ENCODE measurements at regions not wholly inside any gene's neighbourhood (a gene's known extent, or its start where the extent isn't known, plus 50 kb on each side); places are given as distances from the start of the nearest gene placed in this dataset.

DNA sequence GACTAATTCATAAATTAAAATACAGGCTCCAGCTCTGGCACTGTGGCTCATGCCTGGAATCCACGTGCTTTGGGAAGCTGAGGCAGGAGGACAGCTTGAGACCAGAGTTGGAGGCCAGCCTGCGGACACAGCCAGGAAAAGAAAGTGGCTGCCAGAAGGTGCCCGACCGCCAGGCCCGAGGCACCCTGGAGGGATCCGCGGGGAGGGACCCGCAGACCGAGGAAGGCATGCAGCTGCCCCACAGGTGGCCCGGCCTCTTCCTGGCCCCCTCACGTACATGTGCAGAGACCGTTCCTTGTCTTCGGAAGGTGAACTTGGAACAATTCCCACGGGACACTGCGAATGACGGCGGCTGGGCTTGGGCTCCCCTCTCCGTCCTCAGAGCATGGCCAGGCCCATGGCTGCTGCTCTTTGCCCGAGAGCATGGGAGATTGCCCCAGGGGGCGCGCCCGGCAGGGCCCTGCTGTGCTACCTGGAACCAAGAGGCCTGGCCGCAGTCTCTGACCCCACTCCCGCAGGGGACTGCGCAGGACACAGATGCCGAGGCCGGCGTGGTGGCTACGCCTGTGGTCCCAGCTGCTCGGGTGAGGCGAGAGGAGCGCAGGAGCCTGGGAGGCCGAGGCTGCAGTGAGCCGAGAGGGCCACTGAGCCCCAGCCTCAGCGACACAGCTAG is 55.6 kb upstream of the IMP4 start:
- TF ChIP-seq EZH2 (IDR thresholded peaks at IDR 0.05; ENCODE audit: low read length): no peak
- TF ChIP-seq, protein P1, sequence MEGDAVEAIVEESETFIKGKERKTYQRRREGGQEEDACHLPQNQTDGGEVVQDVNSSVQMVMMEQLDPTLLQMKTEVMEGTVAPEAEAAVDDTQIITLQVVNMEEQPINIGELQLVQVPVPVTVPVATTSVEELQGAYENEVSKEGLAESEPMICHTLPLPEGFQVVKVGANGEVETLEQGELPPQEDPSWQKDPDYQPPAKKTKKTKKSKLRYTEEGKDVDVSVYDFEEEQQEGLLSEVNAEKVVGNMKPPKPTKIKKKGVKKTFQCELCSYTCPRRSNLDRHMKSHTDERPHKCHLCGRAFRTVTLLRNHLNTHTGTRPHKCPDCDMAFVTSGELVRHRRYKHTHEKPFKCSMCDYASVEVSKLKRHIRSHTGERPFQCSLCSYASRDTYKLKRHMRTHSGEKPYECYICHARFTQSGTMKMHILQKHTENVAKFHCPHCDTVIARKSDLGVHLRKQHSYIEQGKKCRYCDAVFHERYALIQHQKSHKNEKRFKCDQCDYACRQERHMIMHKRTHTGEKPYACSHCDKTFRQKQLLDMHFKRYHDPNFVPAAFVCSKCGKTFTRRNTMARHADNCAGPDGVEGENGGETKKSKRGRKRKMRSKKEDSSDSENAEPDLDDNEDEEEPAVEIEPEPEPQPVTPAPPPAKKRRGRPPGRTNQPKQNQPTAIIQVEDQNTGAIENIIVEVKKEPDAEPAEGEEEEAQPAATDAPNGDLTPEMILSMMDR (optimal IDR thresholded peaks at IDR 0.05 in 1 of 3, IDR thresholded peaks at IDR 0.05 in 1 of 3, conservative IDR thresholded peaks at IDR 0.05 in 1 of 3; ENCODE audit: extremely low read depth in 1 of 3, insufficient read depth in 2 of 3, low read length in 3 of 3): no peak
